T47D (cell line): ENCODE measurements at regions not wholly inside any gene's neighbourhood (a gene's known extent, or its start where the extent isn't known, plus 50 kb on each side); places are given as distances from the start of the nearest gene placed in this dataset.

ENCODE experiments used
- DNase-seq, 2 experiments: peaks; one replicate each; pipeline versions ENCODE4 v3.0.0 to v3.0.0-alpha.2; 2011 to 2012; ENCODE audit warnings: low read depth in 1 of 2, low spot score in 1 of 2
- JUND ChIP-seq: IDR thresholded peaks from 2 replicates; pipeline ENCODE4 v1.6.1; 2012; ENCODE audit warnings: low read depth
- in situ Hi-C: cut with HindIII; loops from 2 replicates; pipeline ENCODE4 v1.10.0; 2016; ENCODE audit warnings: low sequenced_read_pairs, low pct_unique_long_range_greater_than_20kb

- DNase-seq, result no peak
- in situ Hi-C loops, result no loop called here
- no peak for TF ChIP-seq JUND
Observed at GRCh38 chr15:45943240-45943639, 308.4 kb downstream of the SQOR start.

GRCh38 chr15:45946111-45946510, 311.3 kb downstream of the SQOR start:
- in situ Hi-C loops, result no loop called here
- TF ChIP-seq JUND, result no peak
- no peak for DNase-seq

GRCh38 chr15:45948181-45948621, 313.4 kb downstream of the SQOR start:
- no peak for TF ChIP-seq JUND
- no peak for DNase-seq
- in situ Hi-C loops, result no loop called here

GRCh38 chr15:45958924-45959323, 324.1 kb downstream of the SQOR start:
- TF ChIP-seq JUND, result no peak
- DNase-seq, result no peak
- in situ Hi-C loops, result no loop called here

- DNase-seq, result no peak
- in situ Hi-C loops, result no loop called here
- no peak for TF ChIP-seq JUND
Observed at GRCh38 chr15:45962733-45963132, 327.9 kb downstream of the SQOR start.

- TF ChIP-seq JUND, result no peak
- no peak for DNase-seq
- in situ Hi-C loops, result no loop called here
Observed at GRCh38 chr15:45970542-45970941, 335.7 kb downstream of the SQOR start.

GRCh38 chr15:45980366-45980765, 345.5 kb downstream of the SQOR start:
- peak; percentile 4 to 71 for DNase-seq
- in situ Hi-C loops, result no loop called here
- peak; percentile 77 for TF ChIP-seq JUND

GRCh38 chr15:45981625-45982024, 346.8 kb downstream of the SQOR start:
- no peak for TF ChIP-seq JUND
- no peak for DNase-seq

GRCh38 chr15:45991863-45992262, 357.0 kb downstream of the SQOR start:
- in situ Hi-C loops, result no loop called here
- no peak for DNase-seq
- no peak for TF ChIP-seq JUND

More at GRCh38 chr15:45981625-45982024, 346.8 kb downstream of the SQOR start:
- in situ Hi-C loops, result no loop called here

GRCh38 chr15:45993072-45993471, 358.2 kb downstream of the SQOR start:
- in situ Hi-C loops, result no loop called here
- DNase-seq, result no peak
- TF ChIP-seq JUND, result no peak

GRCh38 chr15:45993508-45993907, 358.7 kb downstream of the SQOR start:
- no peak for DNase-seq
- TF ChIP-seq JUND, result no peak
- in situ Hi-C loops, result no loop called here

GRCh38 chr15:45995800-45996199, 361.0 kb downstream of the SQOR start:
- no peak for TF ChIP-seq JUND
- in situ Hi-C loops, result no loop called here

GRCh38 chr15:46014532-46014931, 379.7 kb downstream of the SQOR start:
- in situ Hi-C loops, result no loop called here
- no peak for TF ChIP-seq JUND
- DNase-seq, result no peak

More at GRCh38 chr15:45995800-45996199, 361.0 kb downstream of the SQOR start:
- DNase-seq, result no peak

GRCh38 chr15:46034755-46035154, 399.9 kb downstream of the SQOR start:
- in situ Hi-C loops, result no loop called here
- TF ChIP-seq JUND, result no peak
- DNase-seq, result no peak
